ENCODE measurements at regions not wholly inside any gene's neighbourhood (a gene's known extent, or its start where the extent isn't known, plus 50 kb on each side); places are given as distances from the start of the nearest gene placed in this dataset.

- ChIA-PET CTCF (ENCODE audit: partially characterized antibody) (no interaction called here), POLR2A (ENCODE audit: partially characterized antibody) (no interaction called here)
- DNase-seq: no peak
- Mint-ChIP-seq H3K27me3 (no peaks in the 10 kb centered on the region), H3K4me3 (no peak overlapping the region), H3K36me3 (no peaks in the 10 kb centered on the region), H3K9me3 (peaks cover 0 to 11% (median 4%) of the 10 kb centered on the region in 8 donors), H3K27ac (no peak overlapping the region), H3K4me1 (no peaks in the 10 kb centered on the region)
- Histone ChIP-seq H3K27ac (ENCODE audit: low read depth, low read length) (no peak overlapping the region), H3K4me3 (ENCODE audit: low read length in 2 of 2) (no peak overlapping the region), H3K4me1 (ENCODE audit: insufficient read depth, low read length) (no peaks in the 10 kb centered on the region), H3K36me3 (ENCODE audit: insufficient read depth, low read length) (no peaks in the 10 kb centered on the region), H3K9me3 (ENCODE audit: control insufficient read depth in 1 of 2, low read length in 2 of 2) (no peaks in the 10 kb centered on the region), H3K27me3 (ENCODE audit: insufficient read depth, low read length) (no peaks in the 10 kb centered on the region)
- intact Hi-C loops (cut with micrococcal nuclease): no loop called here
Measured at GRCh38 chr9:30944225-30944569, 1440.2 kb upstream of the ACO1 start.

GRCh38 chr9:30944741-30945280, 1439.6 kb upstream of the ACO1 start:
- no peaks in the 10 kb centered on the region for H3K27me3 ChIP-seq (ENCODE audit: insufficient read depth, low read length)
- no peaks in the 10 kb centered on the region for H3K36me3 Mint-ChIP-seq
- peaks cover 0 to 12% (median 4%) of the 10 kb centered on the region in 8 donors for H3K9me3 Mint-ChIP-seq
- H3K4me3 ChIP-seq (ENCODE audit: low read length in 2 of 2): no peak overlapping the region
- POLR2A ChIA-PET (ENCODE audit: partially characterized antibody): no interaction called here
- H3K27ac ChIP-seq (ENCODE audit: low read depth, low read length): no peak overlapping the region
- intact Hi-C loops (cut with micrococcal nuclease): no loop called here
- H3K36me3 ChIP-seq (ENCODE audit: insufficient read depth, low read length): no peaks in the 10 kb centered on the region
- H3K27ac Mint-ChIP-seq: no peak overlapping the region
- no peaks in the 10 kb centered on the region for H3K4me1 ChIP-seq (ENCODE audit: insufficient read depth, low read length)
- H3K27me3 Mint-ChIP-seq: no peaks in the 10 kb centered on the region
- no peaks in the 10 kb centered on the region for H3K9me3 ChIP-seq (ENCODE audit: control insufficient read depth in 1 of 2, low read length in 2 of 2)
- no peak overlapping the region for H3K4me3 Mint-ChIP-seq
- CTCF ChIA-PET (ENCODE audit: partially characterized antibody): no interaction called here
- DNase-seq: no peak
- H3K4me1 Mint-ChIP-seq: no peaks in the 10 kb centered on the region

DNA sequence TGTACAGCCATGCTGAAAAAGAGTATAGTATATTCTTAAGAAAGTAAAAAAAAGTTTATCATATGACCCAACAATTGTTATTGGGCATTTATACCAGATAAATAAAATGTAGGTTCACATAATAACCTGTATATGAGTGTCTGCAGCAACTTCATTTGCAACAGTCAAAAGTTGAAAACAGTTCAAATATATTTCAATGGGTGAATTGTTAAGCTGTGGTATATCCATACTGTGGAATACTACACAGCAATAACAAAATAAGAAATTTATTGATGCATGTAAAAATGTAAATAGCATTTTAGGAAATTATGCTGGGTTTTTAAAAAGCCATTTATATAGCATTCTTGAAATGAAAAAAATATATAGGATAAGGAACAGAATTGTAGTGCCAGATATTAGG, 1420.1 kb upstream of the ACO1 start:
- Mint-ChIP-seq H3K4me3 (no peak overlapping the region), H3K27me3 (peaks cover 2 to 7% of the 10 kb centered on the region in 2 donors), H3K4me1 (no peaks in the 10 kb centered on the region), H3K36me3 (no peaks in the 10 kb centered on the region), H3K9me3 (peaks cover 0 to 14% (median 3%) of the 10 kb centered on the region in 8 donors), H3K27ac (no peak overlapping the region)
- intact Hi-C loops (cut with micrococcal nuclease): no loop called here
- Histone ChIP-seq H3K9me3 (ENCODE audit: control insufficient read depth in 1 of 2, low read length in 2 of 2) (no peaks in the 10 kb centered on the region), H3K4me3 (ENCODE audit: low read length in 2 of 2) (no peak overlapping the region), H3K27ac (ENCODE audit: low read depth, low read length) (no peak overlapping the region), H3K4me1 (ENCODE audit: insufficient read depth, low read length) (no peaks in the 10 kb centered on the region), H3K36me3 (ENCODE audit: insufficient read depth, low read length) (no peaks in the 10 kb centered on the region), H3K27me3 (ENCODE audit: insufficient read depth, low read length) (no peaks in the 10 kb centered on the region)
- DNase-seq: no peak
- CTCF ChIA-PET (ENCODE audit: partially characterized antibody): no interaction called here
- POLR2A ChIA-PET (ENCODE audit: partially characterized antibody): no interaction called here

DNA sequence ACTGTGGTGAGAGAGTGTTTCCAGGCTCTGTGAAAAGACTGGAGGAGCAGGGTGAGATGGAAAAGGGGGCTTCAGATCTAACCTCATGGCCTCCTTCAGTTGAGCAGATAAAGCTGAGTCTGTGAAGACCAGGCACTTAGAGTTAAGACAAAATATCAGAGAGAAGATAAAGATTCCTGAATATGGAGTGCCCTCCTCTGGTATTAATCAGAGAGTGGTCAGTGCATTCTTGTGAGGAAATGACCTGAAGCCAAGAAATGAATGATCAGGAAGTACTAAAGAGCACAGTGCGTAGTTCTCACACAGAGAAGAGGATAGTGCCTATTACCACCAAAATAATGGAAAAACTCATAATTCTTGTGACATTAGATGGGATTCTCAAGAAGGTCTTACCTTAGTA, 1417.0 kb upstream of the ACO1 start:
- Mint-ChIP-seq H3K4me1 (peaks cover 0 to 1% (median under 1%) of the 10 kb centered on the region in 4 donors), H3K4me3 (no peak overlapping the region), H3K27me3 (peaks cover 2 to 7% of the 10 kb centered on the region in 2 donors), H3K27ac (no peak overlapping the region), H3K9me3 (peaks cover 0 to 14% (median 3%) of the 10 kb centered on the region in 8 donors), H3K36me3 (no peaks in the 10 kb centered on the region)
- CTCF ChIA-PET (ENCODE audit: partially characterized antibody): no interaction called here
- intact Hi-C loops (cut with micrococcal nuclease): no loop called here
- Histone ChIP-seq H3K27me3 (ENCODE audit: insufficient read depth, low read length) (no peaks in the 10 kb centered on the region), H3K4me3 (ENCODE audit: low read length in 2 of 2) (no peak overlapping the region), H3K9me3 (ENCODE audit: control insufficient read depth in 1 of 2, low read length in 2 of 2) (no peaks in the 10 kb centered on the region), H3K4me1 (ENCODE audit: insufficient read depth, low read length) (no peaks in the 10 kb centered on the region), H3K27ac (ENCODE audit: low read depth, low read length) (no peak overlapping the region), H3K36me3 (ENCODE audit: insufficient read depth, low read length) (no peaks in the 10 kb centered on the region)
- DNase-seq: no peak
- POLR2A ChIA-PET (ENCODE audit: partially characterized antibody): no interaction called here

DNA sequence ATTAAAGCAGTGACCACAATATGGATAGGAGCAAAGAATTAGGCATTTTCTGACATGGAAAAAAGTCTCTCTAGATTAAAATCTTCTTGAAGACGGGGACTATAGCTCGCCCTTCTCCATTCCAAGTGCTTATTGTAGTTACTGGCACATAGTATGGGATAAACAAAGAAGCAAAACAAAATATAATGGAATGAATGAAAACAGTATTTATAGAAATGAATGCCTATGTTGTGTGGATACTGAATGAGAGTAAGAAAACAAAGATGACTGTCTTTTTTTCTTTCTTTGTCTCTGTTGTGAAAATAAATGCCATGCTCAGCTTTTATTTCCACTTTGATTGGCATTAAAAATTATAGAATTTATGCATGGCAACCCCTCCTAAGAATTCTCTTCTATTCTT, 1414.3 kb upstream of the ACO1 start:
- no peaks in the 10 kb centered on the region for H3K9me3 Mint-ChIP-seq
- Histone ChIP-seq H3K4me1 (ENCODE audit: insufficient read depth, low read length) (no peaks in the 10 kb centered on the region), H3K27me3 (ENCODE audit: insufficient read depth, low read length) (no peaks in the 10 kb centered on the region), H3K4me3 (ENCODE audit: low read length in 2 of 2) (no peak overlapping the region), H3K27ac (ENCODE audit: low read depth, low read length) (no peak overlapping the region), H3K9me3 (ENCODE audit: control insufficient read depth in 1 of 2, low read length in 2 of 2) (no peaks in the 10 kb centered on the region), H3K36me3 (ENCODE audit: insufficient read depth, low read length) (no peaks in the 10 kb centered on the region)
- intact Hi-C loops (cut with micrococcal nuclease): no loop called here
- ChIA-PET POLR2A (ENCODE audit: partially characterized antibody) (no interaction called here), CTCF (ENCODE audit: partially characterized antibody) (no interaction called here)
- DNase-seq: no peak
- peaks cover 0 to 1% (median under 1%) of the 10 kb centered on the region in 4 donors for H3K4me1 Mint-ChIP-seq
- no peaks in the 10 kb centered on the region for H3K36me3 Mint-ChIP-seq
- H3K27ac Mint-ChIP-seq: no peak overlapping the region
- H3K27me3 Mint-ChIP-seq: peaks cover 2% of the 10 kb centered on the region in 2 donors
- H3K4me3 Mint-ChIP-seq: no peak overlapping the region

DNA sequence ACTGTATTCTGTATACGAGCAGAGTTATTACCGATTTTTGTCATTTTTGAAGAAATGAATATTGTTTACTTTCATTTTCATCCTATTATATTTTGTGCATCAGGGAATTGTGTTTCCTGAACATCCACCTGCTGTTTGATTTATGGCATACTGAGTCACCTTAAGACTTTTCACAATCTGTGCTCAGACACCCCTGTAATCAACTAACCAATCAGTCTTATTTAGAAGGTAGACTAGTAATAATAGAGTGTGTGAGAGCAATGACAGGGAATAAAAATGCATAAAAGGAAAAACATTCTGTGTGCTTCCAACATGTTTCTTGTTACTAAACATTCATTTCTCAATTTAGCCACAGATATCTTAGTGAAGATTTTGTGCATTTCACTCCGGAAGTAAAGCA, 1413.6 kb upstream of the ACO1 start:
- Histone ChIP-seq H3K36me3 (ENCODE audit: insufficient read depth, low read length) (no peaks in the 10 kb centered on the region), H3K4me1 (ENCODE audit: insufficient read depth, low read length) (no peaks in the 10 kb centered on the region), H3K4me3 (ENCODE audit: low read length in 2 of 2) (no peak overlapping the region), H3K27ac (ENCODE audit: low read depth, low read length) (no peak overlapping the region), H3K27me3 (ENCODE audit: insufficient read depth, low read length) (no peaks in the 10 kb centered on the region), H3K9me3 (ENCODE audit: control insufficient read depth in 1 of 2, low read length in 2 of 2) (no peaks in the 10 kb centered on the region)
- H3K4me3 Mint-ChIP-seq: no peak overlapping the region
- peaks cover 2% of the 10 kb centered on the region in 2 donors for H3K27me3 Mint-ChIP-seq
- ChIA-PET POLR2A (ENCODE audit: partially characterized antibody) (no interaction called here), CTCF (ENCODE audit: partially characterized antibody) (no interaction called here)
- no peaks in the 10 kb centered on the region for H3K36me3 Mint-ChIP-seq
- H3K4me1 Mint-ChIP-seq: peaks cover 0 to 1% (median under 1%) of the 10 kb centered on the region in 4 donors
- intact Hi-C loops (cut with micrococcal nuclease): no loop called here
- DNase-seq: no peak
- no peak overlapping the region for H3K27ac Mint-ChIP-seq
- no peaks in the 10 kb centered on the region for H3K9me3 Mint-ChIP-seq

DNA sequence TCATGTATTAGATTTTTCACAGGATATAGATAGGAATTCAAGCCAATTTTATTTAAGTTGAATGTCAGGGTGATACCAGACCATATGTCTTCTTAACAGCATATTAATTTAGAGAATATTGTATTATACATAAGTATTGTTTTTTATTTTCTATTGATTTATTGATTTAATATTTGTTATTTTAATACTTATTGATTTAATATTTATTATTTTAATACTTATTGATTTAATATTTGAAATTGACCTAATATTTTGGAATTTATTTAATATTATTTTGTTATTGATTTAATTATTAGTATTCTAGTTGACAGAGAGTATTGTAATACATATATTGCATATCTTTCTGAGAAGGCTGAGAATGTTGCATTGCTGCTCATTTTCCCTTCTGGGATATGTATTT, 1411.8 kb upstream of the ACO1 start:
- Mint-ChIP-seq H3K4me3 (no peak overlapping the region), H3K27ac (no peak overlapping the region), H3K9me3 (no peaks in the 10 kb centered on the region), H3K36me3 (no peaks in the 10 kb centered on the region), H3K27me3 (no peaks in the 10 kb centered on the region), H3K4me1 (peaks cover 0 to 1% (median under 1%) of the 10 kb centered on the region in 4 donors)
- no peaks in the 10 kb centered on the region for H3K36me3 ChIP-seq (ENCODE audit: insufficient read depth, low read length)
- DNase-seq: no peak
- no peak overlapping the region for H3K4me3 ChIP-seq (ENCODE audit: low read length in 2 of 2)
- intact Hi-C loops (cut with micrococcal nuclease): no loop called here
- H3K9me3 ChIP-seq (ENCODE audit: control insufficient read depth in 1 of 2, low read length in 2 of 2): no peaks in the 10 kb centered on the region
- POLR2A ChIA-PET (ENCODE audit: partially characterized antibody): no interaction called here
- no peaks in the 10 kb centered on the region for H3K4me1 ChIP-seq (ENCODE audit: insufficient read depth, low read length)
- H3K27me3 ChIP-seq (ENCODE audit: insufficient read depth, low read length): no peaks in the 10 kb centered on the region
- CTCF ChIA-PET (ENCODE audit: partially characterized antibody): no interaction called here
- H3K27ac ChIP-seq (ENCODE audit: low read depth, low read length): no peak overlapping the region

GRCh38 chr9:30977965-30978364, 1406.5 kb upstream of the ACO1 start:
- Mint-ChIP-seq H3K4me3 (no peak overlapping the region), H3K27me3 (peaks cover 0 to 2% of the 10 kb centered on the region in 2 donors), H3K27ac (no peak overlapping the region), H3K36me3 (no peaks in the 10 kb centered on the region), H3K4me1 (no peaks in the 10 kb centered on the region), H3K9me3 (peaks cover 0 to 5% (median 2%) of the 10 kb centered on the region in 8 donors)
- no peaks in the 10 kb centered on the region for H3K4me1 ChIP-seq (ENCODE audit: insufficient read depth, low read length)
- intact Hi-C loops (cut with micrococcal nuclease): no loop called here
- ChIA-PET POLR2A (ENCODE audit: partially characterized antibody) (no interaction called here), CTCF (ENCODE audit: partially characterized antibody) (no interaction called here)
- H3K4me3 ChIP-seq (ENCODE audit: low read length in 2 of 2): no peak overlapping the region
- H3K9me3 ChIP-seq (ENCODE audit: control insufficient read depth in 1 of 2, low read length in 2 of 2): no peaks in the 10 kb centered on the region
- no peaks in the 10 kb centered on the region for H3K27me3 ChIP-seq (ENCODE audit: insufficient read depth, low read length)
- H3K27ac ChIP-seq (ENCODE audit: low read depth, low read length): no peak overlapping the region
- H3K36me3 ChIP-seq (ENCODE audit: insufficient read depth, low read length): no peaks in the 10 kb centered on the region
- DNase-seq: no peak

Data from CD4-positive, alpha-beta memory T cell (primary cell).